ENCODE measurements at regions not wholly inside any gene's neighbourhood (a gene's known extent, or its start where the extent isn't known, plus 50 kb on each side); places are given as distances from the start of the nearest gene placed in this dataset.

- no peak for TF ChIP-seq CTCF (IDR thresholded peaks at IDR 0.05; ENCODE audit: insufficient read depth, low read depth, low read length, missing control alignments)
- DNase-seq (ENCODE audit: low read depth): no peak
- no peak overlapping the region for H3K4me3 ChIP-seq (ENCODE audit: low read depth, low read length)
Observed at GRCh38 chr15:60115579-60116380, 111.7 kb downstream of the FOXB1 start.

GRCh38 chr15:60116456-60117089 lies 112.5 kb downstream of the FOXB1 start:
- DNase-seq (ENCODE audit: low read depth): no peak
- TF ChIP-seq CTCF (IDR thresholded peaks at IDR 0.05; ENCODE audit: insufficient read depth, low read depth, low read length, missing control alignments): no peak

GRCh38 chr15:60118146-60118545 lies 114.0 kb downstream of the FOXB1 start:
- H3K4me3 ChIP-seq (ENCODE audit: low read depth, low read length): no peak overlapping the region
- TF ChIP-seq CTCF (IDR thresholded peaks at IDR 0.05; ENCODE audit: insufficient read depth, low read depth, low read length, missing control alignments): no peak
- no peak for DNase-seq (ENCODE audit: low read depth)

More at GRCh38 chr15:60116456-60117089, 112.5 kb downstream of the FOXB1 start:
- H3K4me3 ChIP-seq (ENCODE audit: low read depth, low read length): no peak overlapping the region

GRCh38 chr15:60118626-60119025 lies 114.5 kb downstream of the FOXB1 start:
- no peak for DNase-seq (ENCODE audit: low read depth)
- no peak for TF ChIP-seq CTCF (IDR thresholded peaks at IDR 0.05; ENCODE audit: insufficient read depth, low read depth, low read length, missing control alignments)
- no peak overlapping the region for H3K4me3 ChIP-seq (ENCODE audit: low read depth, low read length)

GRCh38 chr15:60119101-60119500 lies 115.0 kb downstream of the FOXB1 start:
- no peak for TF ChIP-seq CTCF (IDR thresholded peaks at IDR 0.05; ENCODE audit: insufficient read depth, low read depth, low read length, missing control alignments)
- H3K4me3 ChIP-seq (ENCODE audit: low read depth, low read length): no peak overlapping the region
- no peak for DNase-seq (ENCODE audit: low read depth)

- H3K4me3 ChIP-seq (ENCODE audit: low read depth, low read length): no peak overlapping the region
- peak; percentile 23 for DNase-seq (ENCODE audit: low read depth)
- no peak for TF ChIP-seq CTCF (IDR thresholded peaks at IDR 0.05; ENCODE audit: insufficient read depth, low read depth, low read length, missing control alignments)
Observed at GRCh38 chr15:60120100-60120499, 116.0 kb downstream of the FOXB1 start.
